ENCODE measurements at regions not wholly inside any gene's neighbourhood (a gene's known extent, or its start where the extent isn't known, plus 50 kb on each side); places are given as distances from the start of the nearest gene placed in this dataset.
"Not testable (repeated sequence)": the region's sequence is repeated elsewhere in the genome, so short reads cannot be mapped to it uniquely, and the experiment has no call there.

DNA sequence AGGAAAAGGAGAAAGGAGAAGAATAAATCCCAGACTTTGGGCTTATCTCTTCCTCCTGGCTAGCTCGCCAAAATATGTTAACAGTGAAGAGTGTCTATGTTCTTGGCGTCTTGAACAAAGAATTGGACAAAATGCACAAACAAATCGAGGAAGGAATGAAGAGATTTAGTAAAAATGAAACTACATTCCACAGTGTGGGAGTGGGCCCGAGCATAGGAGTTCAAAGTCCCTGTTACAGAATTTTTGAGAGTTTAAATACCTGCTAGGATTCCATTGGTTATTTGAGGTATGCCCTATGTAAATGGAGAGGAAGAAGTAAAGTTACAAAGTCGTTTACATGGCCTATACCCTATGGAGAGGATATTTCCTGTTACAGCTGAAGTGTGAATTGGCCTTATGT, 525.1 kb upstream of the CNTN5 start:
- no peak for DNase-seq

DNA sequence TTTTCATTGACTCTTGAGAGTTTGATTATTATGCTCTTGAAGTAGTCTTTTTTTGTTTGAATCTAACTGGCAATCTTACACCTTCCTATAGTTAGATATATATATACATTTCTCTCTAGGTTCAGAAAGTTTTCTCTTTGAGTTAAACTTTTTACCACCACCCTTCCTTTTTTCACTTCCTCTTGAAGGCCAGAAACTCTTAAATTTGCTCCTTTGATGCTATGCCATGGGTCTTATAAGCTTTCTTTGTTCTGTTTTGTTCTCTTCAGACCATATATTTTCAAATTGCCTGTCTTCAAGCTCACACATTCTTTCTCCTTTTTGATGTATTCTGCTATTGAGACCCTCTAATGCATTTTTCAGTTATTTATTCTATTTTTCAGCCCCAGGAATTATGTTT, 513.5 kb upstream of the CNTN5 start:
- no peak for DNase-seq

DNA sequence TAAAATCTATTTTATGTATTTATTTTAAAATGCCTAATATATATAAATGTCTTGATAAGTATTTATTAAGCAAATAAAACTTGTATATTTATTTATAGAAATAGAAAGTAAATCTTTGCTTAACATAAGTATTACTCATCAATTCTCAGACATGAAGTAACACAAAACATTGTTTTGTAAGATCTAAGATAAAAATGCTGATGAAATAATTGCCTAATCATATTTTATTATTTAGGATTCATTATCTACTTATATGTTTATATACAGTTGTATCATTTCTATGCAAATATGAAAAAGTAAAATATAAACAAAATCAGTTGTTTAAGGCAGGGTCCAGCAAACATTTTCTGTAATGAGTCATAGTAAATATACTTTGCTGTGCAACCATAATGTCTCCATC, 507.8 kb upstream of the CNTN5 start:
- DNase-seq: no peak

DNA sequence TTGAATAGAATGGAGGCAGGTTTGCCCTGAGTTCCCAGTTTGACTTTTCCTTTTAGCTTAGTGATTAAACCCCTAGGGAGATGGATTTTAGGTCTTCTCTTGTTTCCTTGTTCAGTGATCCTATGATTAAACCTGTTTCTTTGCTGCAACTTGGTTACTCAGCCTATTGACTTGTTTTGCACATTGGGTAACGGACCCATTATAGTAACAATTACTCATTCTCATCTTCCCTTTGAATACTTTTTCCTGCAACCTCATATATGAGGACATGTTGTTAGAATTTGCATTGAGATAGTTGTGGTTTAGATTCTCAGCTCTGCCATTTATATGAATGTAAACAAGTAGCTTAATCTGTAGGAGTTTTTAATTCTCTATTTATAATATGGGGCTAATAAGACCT, 489.2 kb upstream of the CNTN5 start:
- no peak for DNase-seq

DNA sequence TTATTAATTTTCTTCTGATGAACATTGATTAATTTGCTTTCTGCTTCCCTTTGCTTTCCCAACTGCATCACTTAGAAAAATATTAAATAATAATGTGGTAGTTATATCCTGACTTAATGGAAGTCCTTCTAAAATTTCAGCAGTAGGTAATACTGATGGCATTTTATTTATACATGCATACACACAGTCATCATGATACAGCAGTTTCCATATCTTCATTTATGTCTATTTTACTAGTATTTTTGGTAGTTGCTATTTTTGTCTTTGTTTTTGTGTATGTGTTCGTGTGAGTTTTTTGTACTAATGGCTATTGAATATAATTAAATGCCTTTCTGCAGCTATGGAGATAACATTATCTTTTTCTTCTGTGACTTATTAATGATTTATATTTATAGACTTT, 484.7 kb upstream of the CNTN5 start:
- DNase-seq: no peak

DNA sequence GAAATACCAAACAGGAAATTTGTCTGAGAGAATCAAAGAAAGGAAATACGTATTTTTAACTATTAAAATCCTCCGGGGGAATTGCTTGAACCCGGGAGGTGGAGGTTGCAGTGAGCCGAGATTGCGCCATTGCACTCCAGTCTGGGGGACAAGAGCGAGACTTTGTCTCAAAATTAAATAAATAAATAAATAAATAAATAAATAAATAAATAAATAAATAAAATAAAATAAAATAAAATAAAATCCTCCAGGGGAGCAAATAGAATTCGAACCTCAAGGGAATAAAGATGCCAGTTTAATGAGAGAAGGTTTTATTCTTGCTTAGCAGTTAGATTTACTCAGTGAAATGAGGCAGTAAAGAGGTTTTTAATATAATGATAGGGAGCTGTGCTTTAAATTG, 482.4 kb upstream of the CNTN5 start:
- not testable (repeated sequence) for DNase-seq

DNA sequence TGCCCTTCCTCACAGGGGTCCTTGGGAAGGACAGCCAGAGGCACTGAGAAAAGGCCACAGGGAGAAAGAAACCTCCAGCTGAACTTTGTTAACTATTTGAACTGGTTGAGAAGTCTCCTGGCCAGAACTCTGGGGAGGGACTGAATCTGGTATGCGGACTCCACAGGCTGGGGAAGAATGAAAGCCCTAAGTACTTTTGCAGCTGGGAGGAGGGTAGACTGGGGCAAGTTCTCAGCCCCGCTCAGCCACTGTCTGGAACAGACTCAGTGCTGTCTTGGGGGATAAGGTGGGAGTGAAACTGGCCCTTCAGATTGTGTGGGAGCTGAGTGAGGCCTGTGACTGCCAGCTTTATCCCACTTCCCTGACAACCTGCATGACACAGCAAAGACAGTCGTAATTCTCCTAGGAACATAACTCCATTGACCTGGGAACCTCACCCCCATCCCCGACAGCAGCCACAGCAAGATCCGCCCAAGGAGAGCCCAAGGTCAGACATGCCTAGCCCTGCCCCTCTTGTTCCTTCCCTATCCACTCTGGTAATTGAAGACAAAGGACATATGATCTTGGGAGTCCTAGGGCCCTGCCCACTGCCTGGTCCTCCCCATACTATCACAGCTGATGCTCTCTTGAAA, 475.1 kb upstream of the CNTN5 start:
- DNase-seq: no peak

DNA sequence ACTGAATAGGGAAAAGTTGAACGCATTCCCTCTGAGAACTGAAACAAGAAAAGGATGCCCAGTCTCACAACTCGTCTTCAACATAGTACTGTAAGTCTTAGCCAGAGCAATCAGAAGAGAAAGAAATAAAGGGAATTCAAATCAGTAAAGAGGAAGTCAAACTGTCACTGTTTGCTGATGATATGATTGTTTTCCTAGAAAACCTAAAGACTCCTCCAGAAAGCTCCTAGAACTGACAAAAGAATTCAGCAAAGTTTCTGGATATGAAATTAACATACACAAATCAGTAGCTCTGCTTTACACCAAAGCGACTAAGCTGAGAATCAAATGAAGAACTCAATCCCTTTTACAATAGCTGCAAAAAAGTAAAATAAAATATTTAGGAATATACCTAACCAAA, 471.2 kb upstream of the CNTN5 start:
- no peak for DNase-seq

DNA sequence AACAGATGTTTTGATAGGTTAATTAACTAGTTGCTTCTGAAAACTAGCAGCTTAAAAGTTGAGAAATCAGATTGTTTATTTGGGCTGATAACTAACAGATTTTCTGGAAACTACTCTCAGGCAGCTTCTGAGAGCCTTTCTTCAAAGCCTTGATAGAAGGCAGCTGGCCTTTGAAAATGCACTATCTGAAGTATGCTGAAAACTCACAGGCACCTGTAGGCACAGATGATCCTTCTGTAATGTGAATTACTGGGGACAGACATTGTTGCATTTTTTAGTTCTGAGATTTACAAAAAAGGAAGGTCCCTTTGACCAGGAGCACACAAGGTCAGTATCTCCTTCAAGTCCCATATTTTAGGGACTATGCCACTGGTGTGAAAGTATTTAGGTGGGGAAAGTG, 460.8 kb upstream of the CNTN5 start:
- no peak for DNase-seq

DNA sequence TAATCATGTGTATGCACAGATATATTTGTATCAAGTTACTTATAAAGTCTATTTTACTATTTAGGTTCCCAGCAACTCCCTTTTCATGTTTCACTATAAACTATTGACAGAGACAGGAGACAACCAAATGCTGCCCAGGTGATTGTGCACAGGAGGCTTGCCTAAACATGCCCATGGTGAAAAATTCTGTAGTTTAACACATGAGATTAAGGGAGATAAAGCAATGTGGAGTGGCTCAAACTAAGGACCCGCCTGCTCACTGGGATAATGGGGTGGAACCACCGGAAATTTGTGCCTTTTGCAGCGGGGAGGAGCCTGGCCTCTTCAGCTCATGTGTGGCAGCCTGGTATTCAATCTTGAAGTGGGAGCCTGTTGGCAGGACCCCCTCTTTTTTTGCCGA, 459.5 kb upstream of the CNTN5 start:
- DNase-seq: no peak

DNA sequence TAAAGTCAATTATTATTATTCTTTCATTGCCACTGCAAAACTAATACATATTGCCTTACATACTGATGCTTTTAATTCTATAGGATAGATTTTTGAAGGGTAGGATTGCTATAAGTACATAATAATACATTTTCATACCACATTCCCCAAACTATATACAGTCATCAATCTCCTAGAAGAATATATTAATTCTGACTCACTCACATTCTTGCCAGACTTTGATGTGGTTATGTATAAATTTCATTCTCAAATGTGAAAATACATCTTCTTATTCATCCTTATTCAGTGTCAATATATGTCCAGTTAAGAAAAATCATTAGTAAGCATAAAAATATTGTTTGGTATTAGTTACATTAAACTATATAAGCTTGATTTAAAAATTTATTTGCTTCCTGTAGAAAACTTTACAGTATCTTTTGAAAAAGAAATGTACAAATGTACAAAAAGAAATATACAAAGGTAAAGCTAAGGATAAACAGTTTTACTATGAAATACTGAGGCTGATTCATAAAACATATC, 458.8 kb upstream of the CNTN5 start:
- DNase-seq: no peak

DNA sequence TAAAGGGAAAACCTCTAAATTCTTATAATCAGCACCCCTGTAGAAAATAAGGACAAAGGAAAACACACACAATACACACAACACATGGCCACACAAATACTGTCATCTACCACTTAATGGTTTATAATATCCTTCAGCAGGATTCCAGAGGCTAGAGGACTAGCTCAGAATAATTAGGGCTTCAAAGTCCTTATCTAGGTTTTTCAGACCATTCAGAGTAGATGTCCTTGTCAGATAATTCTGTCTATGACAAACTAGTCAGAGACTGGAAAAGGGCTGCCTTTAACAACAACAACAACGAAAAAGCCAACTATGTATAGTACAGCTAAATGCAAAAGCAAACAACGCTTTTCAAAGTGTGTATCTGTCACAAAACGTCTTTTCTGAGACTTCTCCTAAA, 456.5 kb upstream of the CNTN5 start:
- DNase-seq: no peak

DNA sequence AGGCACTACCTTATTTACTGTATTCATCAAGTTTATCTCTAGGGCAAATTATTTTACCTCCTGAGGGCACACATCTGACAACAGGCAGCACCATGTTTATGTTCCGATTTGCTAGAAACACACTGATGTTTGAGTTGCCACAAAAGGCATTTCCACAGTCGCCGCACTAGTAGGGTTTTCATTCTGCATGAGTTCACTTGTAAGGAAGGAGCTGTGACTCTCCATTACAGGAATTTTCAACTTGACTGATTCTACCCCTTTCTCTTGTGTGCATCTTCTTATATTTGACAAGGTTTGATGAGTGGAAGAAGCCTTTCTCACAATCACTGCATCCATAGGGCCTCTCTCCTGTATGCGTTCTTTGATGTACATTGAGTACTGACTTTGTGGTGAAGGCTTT, 455.9 kb upstream of the CNTN5 start:
- no peak for DNase-seq

DNA sequence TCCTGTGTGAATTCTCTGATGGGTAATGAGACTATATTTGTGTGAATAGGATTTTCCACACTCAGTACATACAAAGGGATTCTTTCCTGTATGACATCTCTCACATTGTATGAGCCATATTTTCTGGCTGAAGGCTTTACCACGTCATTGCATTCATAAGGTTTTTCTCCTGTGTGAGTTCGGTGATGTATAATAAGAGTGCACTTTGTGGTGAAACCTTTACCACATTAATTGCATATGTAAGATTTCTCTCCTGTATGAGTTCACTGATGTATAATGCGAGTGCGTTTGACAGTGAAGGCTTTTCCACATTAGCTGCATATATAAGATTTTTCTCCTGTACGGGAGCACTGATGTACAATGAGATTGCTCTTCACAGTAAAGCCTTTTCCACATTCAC, 455.4 kb upstream of the CNTN5 start:
- DNase-seq: no peak

DNA sequence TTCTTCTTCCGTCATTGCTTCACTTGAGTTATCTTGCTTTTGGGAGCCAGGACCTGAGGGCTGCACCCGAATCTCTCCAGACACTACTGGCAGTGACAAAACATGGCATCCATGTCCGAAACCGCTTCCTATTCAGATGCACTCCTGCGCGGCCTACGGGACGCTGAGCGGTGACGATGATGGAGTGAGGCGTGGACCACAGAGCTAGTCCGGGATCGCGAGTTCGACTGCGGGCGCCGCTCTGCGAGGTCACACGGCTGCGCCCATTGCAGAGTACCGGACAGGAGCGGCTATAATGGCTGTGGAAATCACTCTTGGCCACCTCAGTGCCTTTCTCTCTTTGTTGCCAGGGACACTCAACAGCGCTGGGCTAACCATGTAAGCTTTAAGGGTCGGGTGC, 453.8 kb upstream of the CNTN5 start:
- no peak for DNase-seq

DNA sequence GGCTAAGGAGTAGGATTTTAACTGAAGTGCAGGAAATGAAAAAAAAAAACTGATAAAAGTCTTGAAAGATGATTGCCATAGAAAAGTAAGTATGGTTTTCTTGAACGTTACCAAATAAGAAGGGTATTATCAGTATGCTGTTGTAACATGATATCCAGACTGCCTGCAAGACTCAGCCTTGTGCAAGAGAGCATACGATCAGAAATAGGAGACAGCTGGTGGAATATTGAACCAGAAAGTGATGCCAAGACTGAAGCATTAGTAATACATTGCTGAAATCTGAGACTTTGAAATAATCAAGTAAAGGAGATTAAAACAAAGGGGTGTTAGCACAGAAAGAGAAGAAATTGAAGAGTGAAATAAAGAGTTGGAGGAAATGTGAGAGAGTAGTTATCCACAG, 452.7 kb upstream of the CNTN5 start:
- DNase-seq: peak; percentile 20

DNA sequence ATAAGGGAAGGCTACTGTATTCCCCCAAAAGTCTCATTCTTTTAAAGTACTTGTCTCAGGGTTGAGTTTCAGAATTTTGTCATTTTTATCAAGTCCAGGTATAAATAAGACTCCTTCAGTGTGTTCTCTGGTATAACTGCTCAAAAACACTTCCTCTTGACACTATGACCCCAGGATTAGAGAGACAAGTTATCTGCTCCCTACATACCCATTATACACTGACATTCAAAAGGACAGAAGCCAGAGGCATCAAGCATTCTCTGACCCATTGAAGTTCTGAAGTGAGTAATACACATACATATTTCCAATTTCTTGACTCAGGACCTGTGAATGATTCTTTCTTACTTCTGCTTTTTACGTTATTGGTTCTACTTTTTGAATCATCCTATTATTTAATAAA, 447.8 kb upstream of the CNTN5 start:
- no peak for DNase-seq

DNA sequence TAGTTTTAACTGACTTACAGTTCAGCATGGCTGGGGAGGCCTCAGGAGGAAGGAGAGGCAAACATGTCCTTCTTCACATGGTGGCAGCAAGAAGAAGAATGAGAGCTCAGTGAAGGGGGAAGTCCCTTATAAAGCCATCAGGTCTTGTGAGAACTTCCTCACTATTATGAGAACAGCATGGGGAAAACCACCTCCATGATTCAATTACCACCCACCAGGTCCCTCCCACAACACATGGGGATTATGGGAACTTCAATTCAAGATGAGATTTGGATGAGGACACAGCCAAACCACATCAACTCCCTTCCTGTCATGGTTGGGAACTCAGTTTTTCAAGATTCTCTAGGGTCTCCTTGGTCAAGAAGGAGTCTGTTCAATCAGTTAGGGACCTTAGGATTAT, 432.9 kb upstream of the CNTN5 start:
- DNase-seq: no peak

DNA sequence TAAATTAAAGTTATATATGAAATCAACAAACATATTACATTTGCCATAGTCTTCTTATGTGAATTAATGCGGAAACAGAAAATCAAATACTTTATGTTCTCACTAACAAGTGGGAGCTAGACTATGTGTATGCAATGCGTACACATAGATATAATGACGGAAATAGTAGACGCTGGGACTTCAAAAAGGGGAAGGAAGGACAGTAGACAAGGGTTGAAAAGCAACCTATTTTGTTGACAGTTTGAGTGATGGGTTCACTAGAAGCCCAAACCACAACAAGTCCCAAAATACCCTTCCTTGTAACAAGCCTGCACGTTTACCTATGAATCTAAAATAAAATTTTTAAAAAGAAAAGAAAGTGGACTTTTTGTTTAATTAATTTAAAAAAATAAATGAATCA, 430.8 kb upstream of the CNTN5 start:
- no peak for DNase-seq

DNA sequence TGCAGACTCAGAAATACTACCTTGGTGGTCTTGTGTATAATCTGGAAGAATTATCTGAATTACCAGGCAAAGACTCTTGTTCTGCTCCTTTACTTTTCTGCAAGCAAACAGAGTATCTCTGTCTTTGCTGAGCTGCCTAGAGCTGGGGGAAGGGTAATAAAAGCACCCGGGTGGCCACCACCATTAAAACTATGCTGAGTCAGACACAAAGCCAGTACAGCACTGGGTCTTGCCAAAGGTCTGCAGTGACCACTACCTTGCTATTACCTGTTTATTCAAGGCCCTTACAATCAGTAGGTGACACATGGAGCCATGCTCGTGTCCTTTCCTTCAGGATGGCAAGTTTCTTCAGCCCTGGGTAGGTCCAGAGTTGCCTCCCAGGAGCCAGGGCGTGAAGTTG, 420.6 kb upstream of the CNTN5 start:
- DNase-seq: no peak

DNA sequence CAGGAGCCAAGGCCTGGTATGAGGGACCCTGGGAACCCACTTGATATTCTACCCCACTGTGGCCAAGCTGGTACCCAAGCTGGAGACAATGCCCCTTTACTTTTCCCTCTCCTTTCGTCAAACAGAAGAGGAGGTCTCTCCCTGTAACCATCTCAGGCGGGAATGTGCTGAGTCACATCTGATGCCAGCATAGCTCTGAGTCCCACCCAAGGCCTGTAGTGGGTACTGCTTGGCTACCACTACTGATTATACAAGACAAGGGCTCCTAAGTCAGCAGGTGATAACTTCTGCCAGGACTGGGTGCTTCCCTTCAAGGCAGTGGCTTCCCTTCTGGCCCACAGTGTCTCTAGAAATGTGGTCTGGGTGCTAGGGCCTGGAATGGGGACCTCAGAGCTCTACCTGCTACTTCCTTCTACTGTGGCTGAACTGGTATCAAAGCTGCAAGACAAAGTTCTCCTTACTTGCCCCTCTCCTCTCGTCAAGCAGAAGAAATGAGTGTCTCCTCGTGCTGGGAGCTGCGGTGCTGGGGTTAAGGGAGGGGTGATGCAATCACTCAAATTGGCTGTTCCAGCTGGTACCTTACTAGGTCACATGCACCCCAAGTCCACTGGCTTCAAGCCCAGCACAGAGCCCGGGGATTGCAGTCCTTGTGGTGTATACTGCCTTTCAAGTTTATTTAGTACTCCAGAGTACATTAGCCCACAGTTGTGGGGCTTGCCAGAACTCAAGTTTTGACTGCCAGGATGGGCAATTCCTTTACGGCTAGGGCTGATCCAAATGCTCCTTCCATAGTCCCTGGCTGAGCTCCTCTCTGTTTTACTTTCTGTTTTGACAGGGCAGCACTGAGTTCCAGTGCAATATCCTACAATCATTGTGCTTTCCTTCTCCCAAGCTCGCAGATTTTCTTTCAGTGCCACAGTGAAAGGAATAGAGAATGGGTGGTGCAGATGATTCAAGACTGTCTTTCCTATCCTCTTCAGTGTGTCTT, 419.7 kb upstream of the CNTN5 start:
- no peak for DNase-seq

DNA sequence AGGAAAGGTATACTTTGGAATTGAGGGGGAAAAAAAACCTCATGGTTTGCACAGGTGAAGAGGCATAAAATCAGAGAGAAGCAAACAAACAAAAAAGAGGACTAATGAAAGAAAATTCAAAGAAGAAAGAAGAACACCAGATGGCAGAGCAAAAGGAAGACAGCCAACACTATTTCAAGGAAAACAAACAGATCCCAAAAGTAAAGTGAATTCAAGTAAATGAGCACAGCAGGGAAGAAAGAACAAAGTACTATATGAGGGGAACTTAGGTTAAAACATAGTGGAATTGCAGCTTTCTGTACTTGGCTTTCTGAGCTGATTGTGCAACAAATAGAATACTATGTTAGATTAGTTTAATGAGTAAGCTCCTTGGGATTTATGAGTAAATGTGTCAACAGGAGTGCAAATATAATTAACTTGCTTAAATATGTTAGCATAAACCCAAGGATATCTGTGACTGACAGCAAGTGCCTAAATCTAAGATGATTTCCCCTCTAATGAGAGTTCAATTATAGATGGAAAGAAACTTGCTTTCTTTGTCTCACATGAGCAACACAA, 404.6 kb upstream of the CNTN5 start:
- no peak for DNase-seq

DNA sequence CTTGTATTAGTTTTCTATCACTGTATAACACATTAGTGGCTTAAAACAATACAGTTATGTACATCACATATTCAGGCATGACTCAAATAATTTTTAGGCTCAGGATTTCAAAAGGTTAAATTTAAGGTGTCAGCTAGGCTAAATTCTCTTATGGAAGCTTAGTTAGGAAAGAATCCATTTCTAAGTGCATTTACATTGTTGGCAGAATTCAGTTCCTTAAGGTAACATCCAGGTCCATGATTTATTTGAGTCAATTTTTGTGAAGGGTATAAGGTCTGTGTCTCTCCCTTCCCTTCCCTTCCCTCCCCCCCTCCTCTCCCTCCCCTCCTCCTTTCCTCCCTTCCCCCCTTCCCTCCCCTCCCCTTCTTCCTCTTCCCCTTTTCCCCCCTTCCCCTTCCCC, 399.0 kb upstream of the CNTN5 start:
- DNase-seq: no peak

DNA sequence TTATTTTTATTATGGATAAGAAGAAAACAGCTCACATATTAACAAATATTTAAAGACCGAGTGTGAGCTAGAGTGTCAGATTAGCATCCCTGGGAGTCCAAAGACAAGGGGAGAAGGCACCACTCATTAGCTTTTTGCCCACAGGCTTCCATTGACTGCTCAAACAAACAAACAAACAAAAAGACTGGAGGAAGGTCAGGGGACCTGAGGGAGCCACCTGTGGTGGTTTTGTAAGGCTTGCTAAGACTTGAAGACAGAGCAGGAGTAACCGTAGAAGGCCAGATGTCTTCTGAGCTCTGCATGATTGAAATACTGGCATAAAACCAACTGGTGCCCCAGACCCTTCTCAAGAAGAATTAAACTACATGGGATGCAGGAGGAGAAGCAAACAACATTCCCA, 395.2 kb upstream of the CNTN5 start:
- no peak for DNase-seq

All from NCI-H1694 treated with DMSO at 0.1 percent for 48 hours (cell line).